ENCODE measurements at regions not wholly inside any gene's neighbourhood (a gene's known extent, or its start where the extent isn't known, plus 50 kb on each side); places are given as distances from the start of the nearest gene placed in this dataset.

GRCh38 chr5:38720554-38721361, 125.1 kb upstream of the OSMR start:
- H3K9me3 ChIP-seq = no peaks in the 10 kb centered on the region
- no peak overlapping the region for H3K27ac ChIP-seq
- DNase-seq (ENCODE audit: low spot score in 2 of 2) = no peak
- WGBS = 88% methylated on average over 6 of the region's 6 CpGs
- no peaks in the 10 kb centered on the region for H3K36me3 ChIP-seq
- peaks cover 19% of the 10 kb centered on the region for H3K4me1 ChIP-seq
- no peak for TF ChIP-seq POLR2A (IDR thresholded peaks at IDR 0.05)
- TF ChIP-seq EP300 (IDR thresholded peaks at IDR 0.05) = no peak
- no peak for TF ChIP-seq POLR2AphosphoS5 (IDR thresholded peaks at IDR 0.05)
- TF ChIP-seq CTCF (IDR thresholded peaks at IDR 0.05) = no peak
- no peak overlapping the region for H3K4me3 ChIP-seq
- no peaks in the 10 kb centered on the region for H3K27me3 ChIP-seq

GRCh38 chr5:38722918-38723317, 122.9 kb upstream of the OSMR start:
- peaks cover 19% of the 10 kb centered on the region for H3K4me1 ChIP-seq
- WGBS = 80% methylated on average over 5 of the region's 5 CpGs

GRCh38 chr5:38723426-38723825, 122.4 kb upstream of the OSMR start:
- H3K27ac ChIP-seq = no peak overlapping the region
- TF ChIP-seq POLR2AphosphoS5 (IDR thresholded peaks at IDR 0.05) = no peak
- TF ChIP-seq CTCF (IDR thresholded peaks at IDR 0.05) = no peak
- no peak for TF ChIP-seq EP300 (IDR thresholded peaks at IDR 0.05)
- TF ChIP-seq POLR2A (IDR thresholded peaks at IDR 0.05) = no peak
- H3K4me3 ChIP-seq = no peak overlapping the region
- peaks cover 18% of the 10 kb centered on the region for H3K4me1 ChIP-seq
- 84% methylated on average over 4 of the region's 4 CpGs for WGBS
- H3K36me3 ChIP-seq = no peaks in the 10 kb centered on the region
- no peak for DNase-seq (ENCODE audit: low spot score in 2 of 2)
- H3K27me3 ChIP-seq = no peaks in the 10 kb centered on the region
- no peaks in the 10 kb centered on the region for H3K9me3 ChIP-seq

More at GRCh38 chr5:38722918-38723317, 122.9 kb upstream of the OSMR start:
- Histone ChIP-seq H3K9me3 (no peaks in the 10 kb centered on the region), H3K36me3 (no peaks in the 10 kb centered on the region), H3K27me3 (no peaks in the 10 kb centered on the region), H3K27ac (no peak overlapping the region), H3K4me3 (no peak overlapping the region)
- no peak for DNase-seq (ENCODE audit: low spot score in 2 of 2)
- TF ChIP-seq POLR2A (IDR thresholded peaks at IDR 0.05) (no peak), EP300 (IDR thresholded peaks at IDR 0.05) (no peak), POLR2AphosphoS5 (IDR thresholded peaks at IDR 0.05) (no peak), CTCF (IDR thresholded peaks at IDR 0.05) (no peak)

- no peak for DNase-seq (ENCODE audit: low spot score in 2 of 2)
- Histone ChIP-seq H3K4me3 (no peak overlapping the region), H3K9me3 (no peaks in the 10 kb centered on the region), H3K27ac (no peak overlapping the region), H3K4me1 (peaks cover 8% of the 10 kb centered on the region), H3K36me3 (no peaks in the 10 kb centered on the region), H3K27me3 (no peaks in the 10 kb centered on the region)
- 95% methylated on average over 2 of the region's 2 CpGs for WGBS
- TF ChIP-seq POLR2A (IDR thresholded peaks at IDR 0.05) (no peak), CTCF (IDR thresholded peaks at IDR 0.05) (no peak), POLR2AphosphoS5 (IDR thresholded peaks at IDR 0.05) (no peak), EP300 (IDR thresholded peaks at IDR 0.05) (no peak)
Measured at GRCh38 chr5:38724301-38725030, 121.3 kb upstream of the OSMR start.

GRCh38 chr5:38725371-38725865, 120.4 kb upstream of the OSMR start:
- no peaks in the 10 kb centered on the region for H3K4me1 ChIP-seq
- H3K4me3 ChIP-seq = no peak overlapping the region
- no peak overlapping the region for H3K27ac ChIP-seq
- no peak for DNase-seq (ENCODE audit: low spot score in 2 of 2)
- no peaks in the 10 kb centered on the region for H3K36me3 ChIP-seq
- TF ChIP-seq POLR2AphosphoS5 (IDR thresholded peaks at IDR 0.05) = no peak
- TF ChIP-seq EP300 (IDR thresholded peaks at IDR 0.05) = no peak
- no peaks in the 10 kb centered on the region for H3K27me3 ChIP-seq
- no peaks in the 10 kb centered on the region for H3K9me3 ChIP-seq
- 78% methylated on average over 10 of the region's 10 CpGs for WGBS
